Mesenchymal stem cell (in vitro differentiated cells and primary cell): ENCODE measurements at regions not wholly inside any gene's neighbourhood (a gene's known extent, or its start where the extent isn't known, plus 50 kb on each side); places are given as distances from the start of the nearest gene placed in this dataset.
A peak's percentile ranks its signal among the peaks of the same experiment; 100 is the strongest.

Experiments used
- DNase-seq: peaks from one replicate; pipeline ENCODE4 v3.0.0-alpha.2; 2013
- H2AFZ ChIP-seq: one replicate; pipeline ENCODE4 v1.6.1; 2013; ENCODE audit warnings: low read depth, mild to moderate bottlenecking, control low read depth, inconsistent platforms, low read length, moderate library complexity
- H2AK5ac ChIP-seq: 2 replicates; pipeline ENCODE4 v1.6.1; 2013; ENCODE audit warnings: low read length, moderate library complexity, mild to moderate bottlenecking, inconsistent platforms; ENCODE audit not compliant: severe bottlenecking
- H2BK120ac ChIP-seq: one replicate; pipeline ENCODE4 v1.6.1; 2013; ENCODE audit warnings: low read depth, mild to moderate bottlenecking, inconsistent platforms, low read length, moderate library complexity
- H2BK12ac ChIP-seq, 2 experiments: one replicate each; pipeline ENCODE4 v1.6.1; 2013; ENCODE audit warnings: inconsistent platforms in 2 of 2, low read length in 2 of 2, mild to moderate bottlenecking in 2 of 2, moderate library complexity in 2 of 2, control low read depth in 1 of 2
- H2BK15ac ChIP-seq: one replicate; pipeline ENCODE4 v1.6.1; 2013; ENCODE audit warnings: mild to moderate bottlenecking, low read depth, inconsistent platforms; ENCODE audit not compliant: poor library complexity, severe bottlenecking
- H2BK5ac ChIP-seq: 2 replicates; pipeline ENCODE4 v1.6.1; 2013; ENCODE audit warnings: low read depth, mild to moderate bottlenecking, low read length, control low read depth, inconsistent platforms; ENCODE audit not compliant: poor library complexity, severe bottlenecking
- H3K14ac ChIP-seq, 2 experiments: one replicate each; pipeline ENCODE4 v1.6.1; 2013; ENCODE audit warnings: inconsistent platforms in 2 of 2, low read length in 2 of 2, control low read depth in 1 of 2, mild to moderate bottlenecking in 1 of 2, moderate library complexity in 1 of 2
- H3K18ac ChIP-seq, 2 experiments: one replicate each; pipeline ENCODE4 v1.6.1; 2013; ENCODE audit warnings: inconsistent platforms in 2 of 2, low read length in 2 of 2, control low read depth in 1 of 2, low read depth in 1 of 2, mild to moderate bottlenecking in 1 of 2
- H3K23ac ChIP-seq, 2 experiments: one replicate each; pipeline ENCODE4 v1.6.1; 2013; ENCODE audit warnings: inconsistent platforms in 2 of 2, low read length in 2 of 2, mild to moderate bottlenecking in 2 of 2, moderate library complexity in 2 of 2, control low read depth in 1 of 2
- H3K27ac ChIP-seq: 2 replicates; pipeline ENCODE4 v1.5.1; 2013; ENCODE audit warnings: mild to moderate bottlenecking, moderate library complexity, low read length, control low read depth, inconsistent platforms; ENCODE audit not compliant: poor library complexity, severe bottlenecking
- H3K27me3 ChIP-seq, 2 experiments: 2 replicates each; pipeline versions ENCODE4 v1.6.1 to v1.7.0; 2013; ENCODE audit warnings: low read length in 2 of 2, mild to moderate bottlenecking in 2 of 2, moderate library complexity in 2 of 2, control low read depth in 1 of 2, inconsistent platforms in 1 of 2; ENCODE audit not compliant: control insufficient read depth in 1 of 2, insufficient read depth in 1 of 2
- H3K36me3 ChIP-seq, 2 experiments: 2 replicates each; pipeline versions ENCODE4 v1.6.1 to v1.7.0; 2013; ENCODE audit warnings: low read length in 2 of 2, control low read depth in 1 of 2, inconsistent platforms in 1 of 2, low read depth in 1 of 2, mild to moderate bottlenecking in 1 of 2; ENCODE audit not compliant: insufficient read depth in 2 of 2, control insufficient read depth in 1 of 2
- H3K4ac ChIP-seq, 2 experiments: one replicate each; pipeline ENCODE4 v1.6.1; 2013; ENCODE audit warnings: inconsistent platforms in 2 of 2, low read length in 2 of 2, mild to moderate bottlenecking in 2 of 2, moderate library complexity in 2 of 2, control low read depth in 1 of 2, low read depth in 1 of 2
- H3K4me1 ChIP-seq: 2 replicates; pipeline ENCODE4 v1.6.1; 2013; ENCODE audit warnings: low read depth, low read length, control low read depth; ENCODE audit not compliant: control insufficient read depth, insufficient read depth
- H3K4me2 ChIP-seq: 2 replicates; pipeline ENCODE4 v1.6.1; 2013; ENCODE audit warnings: low read length, mild to moderate bottlenecking, inconsistent platforms; ENCODE audit not compliant: poor library complexity, severe bottlenecking
- H3K4me3 ChIP-seq, 2 experiments: 2 replicates each; pipeline versions ENCODE4 v1.5.1 to v1.7.0; 2013; ENCODE audit warnings: low read length in 2 of 2, mild to moderate bottlenecking in 2 of 2, control low read depth in 1 of 2, low read depth in 1 of 2; ENCODE audit not compliant: insufficient read depth in 1 of 2
- H3K79me1 ChIP-seq: replicated peaks from 2 replicates; pipeline ENCODE4 v1.6.1; 2013; ENCODE audit warnings: mild to moderate bottlenecking, control low read depth, low read length, inconsistent platforms; ENCODE audit not compliant: poor library complexity, severe bottlenecking
- H3K9ac ChIP-seq: 2 replicates; pipeline ENCODE4 v1.7.0; 2013; ENCODE audit warnings: mild to moderate bottlenecking, low read length, moderate library complexity
- H3K9me3 ChIP-seq: 2 replicates; pipeline ENCODE4 v1.7.0; 2013; ENCODE audit warnings: mild to moderate bottlenecking, low read length; ENCODE audit not compliant: control insufficient read depth
- H4K8ac ChIP-seq: one replicate; pipeline ENCODE4 v1.6.1; 2013; ENCODE audit warnings: inconsistent platforms, mild to moderate bottlenecking, low read length, moderate library complexity
- H4K91ac ChIP-seq: one replicate; pipeline ENCODE4 v1.6.1; 2013; ENCODE audit warnings: mild to moderate bottlenecking, low read length, inconsistent platforms
- WGBS: methylation state at CpG from one replicate; pipeline ENCODE4 v1.1.7; 2013; ENCODE audit warnings: mixed read lengths; 5-methylcytosine and 5-hydroxymethylcytosine counted together

- Histone ChIP-seq H3K23ac (no peak overlapping the region), H3K14ac (no peak overlapping the region), H2BK5ac (no peak overlapping the region), H3K36me3 (no peaks in the 10 kb centered on the region), H3K9me3 (no peaks in the 10 kb centered on the region), H4K8ac (no peak overlapping the region), H2BK120ac (no peak overlapping the region), H3K18ac (no peak overlapping the region), H3K79me1 (no peaks in the 10 kb centered on the region), H3K27ac (no peak overlapping the region), H3K4me2 (no peak overlapping the region), H3K4ac (no peak overlapping the region), H2AK5ac (no peak overlapping the region), H2BK12ac (peak overlapping the region in 1 of 2 experiments; percentile 51), H2AFZ (no peak overlapping the region), H3K9ac (no peak overlapping the region), H3K27me3 (no peaks in the 10 kb centered on the region), H2BK15ac (no peak overlapping the region), H4K91ac (no peak overlapping the region), H3K4me1 (no peaks in the 10 kb centered on the region), H3K4me3 (no peak overlapping the region)
- no peak for DNase-seq
- 100% methylated on average over 1 of the region's 3 CpGs for WGBS
Observed at GRCh38 chr7:17060051-17060450, 178.3 kb upstream of the AGR3 start.

DNA sequence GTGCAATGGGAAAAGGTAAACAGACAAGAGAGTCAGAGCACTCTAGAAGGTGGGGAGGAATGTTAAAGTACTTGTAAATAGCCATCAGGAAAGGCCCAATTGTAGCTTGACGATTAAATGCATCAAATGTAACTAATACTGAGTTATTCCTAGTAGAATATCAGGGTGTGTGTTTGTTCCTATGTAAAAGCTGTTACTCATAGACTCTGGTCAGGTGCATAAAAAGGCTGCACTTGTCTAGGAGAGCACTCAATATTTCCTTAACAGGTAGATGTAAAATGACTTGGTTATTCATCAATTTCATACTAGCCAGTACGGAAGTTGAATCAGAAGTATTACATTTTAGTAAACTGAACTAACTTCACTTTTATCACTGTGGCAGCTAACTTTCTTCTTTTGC lies 179.7 kb upstream of the AGR3 start:
- Histone ChIP-seq H3K4ac (no peak overlapping the region), H3K23ac (no peak overlapping the region), H3K4me2 (no peak overlapping the region), H2BK15ac (no peak overlapping the region), H3K36me3 (no peaks in the 10 kb centered on the region), H3K9ac (no peak overlapping the region), H3K9me3 (no peaks in the 10 kb centered on the region), H3K18ac (no peak overlapping the region), H2BK12ac (no peak overlapping the region), H2BK120ac (no peak overlapping the region), H4K91ac (no peak overlapping the region), H2AFZ (no peak overlapping the region), H2BK5ac (no peak overlapping the region), H3K27ac (no peak overlapping the region), H3K4me1 (no peaks in the 10 kb centered on the region), H3K14ac (no peak overlapping the region), H3K79me1 (no peaks in the 10 kb centered on the region), H3K27me3 (no peaks in the 10 kb centered on the region), H4K8ac (no peak overlapping the region), H3K4me3 (no peak overlapping the region), H2AK5ac (no peak overlapping the region)
- no CpG with 5 or more reads among the region's 2 CpGs for WGBS
- DNase-seq, result no peak

GRCh38 chr7:17062151-17063044 lies 180.6 kb upstream of the AGR3 start:
- Histone ChIP-seq H3K27me3 (no peaks in the 10 kb centered on the region), H2BK5ac (no peak overlapping the region), H3K18ac (no peak overlapping the region), H3K9ac (no peak overlapping the region), H3K4me3 (no peak overlapping the region), H4K91ac (no peak overlapping the region), H3K23ac (no peak overlapping the region), H3K4me1 (no peaks in the 10 kb centered on the region), H3K36me3 (no peaks in the 10 kb centered on the region), H2AK5ac (no peak overlapping the region), H3K27ac (no peak overlapping the region), H3K79me1 (no peaks in the 10 kb centered on the region), H3K4ac (no peak overlapping the region), H2BK15ac (no peak overlapping the region), H2BK120ac (no peak overlapping the region), H4K8ac (no peak overlapping the region), H2AFZ (no peak overlapping the region), H3K14ac (no peak overlapping the region), H3K4me2 (no peak overlapping the region), H2BK12ac (no peak overlapping the region), H3K9me3 (no peaks in the 10 kb centered on the region)
- no peak for DNase-seq
- WGBS, result 90% methylated on average over 3 of the region's 5 CpGs

GRCh38 chr7:17063045-17063383 lies 181.2 kb upstream of the AGR3 start:
- no peak overlapping the region for H3K9ac ChIP-seq
- H3K27ac ChIP-seq, result no peak overlapping the region
- no peak overlapping the region for H2BK120ac ChIP-seq
- no peak overlapping the region for H3K4me2 ChIP-seq
- no peaks in the 10 kb centered on the region for H3K79me1 ChIP-seq
- no peak overlapping the region for H3K18ac ChIP-seq
- H3K23ac ChIP-seq, result no peak overlapping the region
- H3K14ac ChIP-seq, result no peak overlapping the region
- H2BK15ac ChIP-seq, result no peak overlapping the region
- no peaks in the 10 kb centered on the region for H3K27me3 ChIP-seq
- no peaks in the 10 kb centered on the region for H3K4me1 ChIP-seq
- H3K4ac ChIP-seq, result no peak overlapping the region
- H4K8ac ChIP-seq, result no peak overlapping the region
- DNase-seq, result no peak
- no peak overlapping the region for H2AK5ac ChIP-seq
- H2AFZ ChIP-seq, result no peak overlapping the region
- no peak overlapping the region for H2BK5ac ChIP-seq
- no peak overlapping the region for H4K91ac ChIP-seq
- H3K36me3 ChIP-seq, result no peaks in the 10 kb centered on the region
- no peak overlapping the region for H3K4me3 ChIP-seq
- no peak overlapping the region for H2BK12ac ChIP-seq
- no peaks in the 10 kb centered on the region for H3K9me3 ChIP-seq
